CD14-positive monocyte (primary cell): ENCODE measurements at regions not wholly inside any gene's neighbourhood (a gene's known extent, or its start where the extent isn't known, plus 50 kb on each side); places are given as distances from the start of the nearest gene placed in this dataset.

Source experiments
- DNase-seq, 3 donors: peaks; one replicate each; pipeline ENCODE4 v3.0.0-alpha.2; 2011 to 2022
- H2AFZ ChIP-seq: 2 replicates; pipeline ENCODE4 v1.6.0; 2012; ENCODE audit warnings: mild to moderate bottlenecking, low read depth, low read length, inconsistent platforms; ENCODE audit not compliant: insufficient read depth, poor library complexity, severe bottlenecking
- H3K27ac ChIP-seq, 2 donors: 1 replicate in 1 of 2; 2 replicates in 1 of 2; pipeline ENCODE4 v1.5.1; 2012 to 2013; ENCODE audit warnings: low read length in 2 of 2, control low read depth in 1 of 2, inconsistent platforms in 1 of 2, low read depth in 1 of 2, mild to moderate bottlenecking in 1 of 2
- H3K27me3 ChIP-seq, 2 donors: one replicate each; pipeline versions ENCODE4 v1.6.0 to v1.6.1; 2011 to 2013; ENCODE audit warnings: low read length in 2 of 2; ENCODE audit not compliant: control insufficient read depth in 2 of 2, insufficient read depth in 2 of 2
- H3K36me3 ChIP-seq, 2 donors: replicated peaks in 1 of 2; 1 replicate in 1 of 2; 2 replicates in 1 of 2; pipeline versions ENCODE4 v1.5.1 to v1.6.1; 2012 to 2013; ENCODE audit warnings: low read length in 2 of 2, control low read depth in 1 of 2, inconsistent platforms in 1 of 2, mild to moderate bottlenecking in 1 of 2; ENCODE audit not compliant: insufficient read depth in 2 of 2, control insufficient read depth in 1 of 2
- H3K4me1 ChIP-seq, 2 donors: 1 replicate in 1 of 2; 2 replicates in 1 of 2; pipeline versions ENCODE4 v1.5.1 to v1.6.1; 2012 to 2013; ENCODE audit warnings: low read length in 2 of 2, control low read depth in 1 of 2, inconsistent platforms in 1 of 2, mild to moderate bottlenecking in 1 of 2, moderate library complexity in 1 of 2; ENCODE audit not compliant: insufficient read depth in 2 of 2, control insufficient read depth in 1 of 2
- H3K4me2 ChIP-seq: replicated peaks from 2 replicates; pipeline ENCODE3; 2012; ENCODE audit warnings: low read length, moderate library complexity, mild to moderate bottlenecking; ENCODE audit not compliant: poor library complexity, severe bottlenecking; ENCODE audit errors: extremely low read depth
- H3K4me3 ChIP-seq, 3 experiments: fragments of 200-600 bp in 1 of 3; sonication (generic) in 1 of 3; replicated peaks in 1 of 3; 1 replicate in 2 of 3; 2 replicates in 1 of 3; pipeline ENCODE4 v1.5.1; 2011 to 2013; ENCODE audit warnings: low read length in 3 of 3, mild to moderate bottlenecking in 3 of 3, control low read depth in 2 of 3, low read depth in 2 of 3, inconsistent platforms in 1 of 3, moderate library complexity in 1 of 3
- H3K79me2 ChIP-seq: 2 replicates; pipeline ENCODE4 v1.6.0; 2012; ENCODE audit warnings: mild to moderate bottlenecking, control low read depth, inconsistent platforms, low read length, moderate library complexity; ENCODE audit not compliant: insufficient read depth
- H3K9ac ChIP-seq: 2 replicates; pipeline ENCODE4 v1.6.0; 2017; ENCODE audit warnings: low read length, mild to moderate bottlenecking; ENCODE audit not compliant: insufficient read depth, poor library complexity, severe bottlenecking
- H3K9me3 ChIP-seq, 2 donors: replicated peaks in 1 of 2; 1 replicate in 1 of 2; 2 replicates in 1 of 2; pipeline versions ENCODE4 v1.5.1 to v1.6.1; 2012 to 2013; ENCODE audit warnings: low read length in 2 of 2, control low read depth in 1 of 2; ENCODE audit not compliant: control insufficient read depth in 1 of 2, insufficient read depth in 1 of 2
- H4K20me1 ChIP-seq: 2 replicates; pipeline ENCODE4 v1.6.0; 2012; ENCODE audit warnings: mild to moderate bottlenecking, low read length, control low read depth, moderate library complexity; ENCODE audit not compliant: insufficient read depth
- H3K27ac Mint-ChIP-seq, 7 donors: one replicate each; pipeline ENCODE4 v1.8.0; 2020; ENCODE audit warnings: mild to moderate bottlenecking in 7 of 7, mixed read lengths in 7 of 7, moderate library complexity in 6 of 7, inconsistent platforms in 2 of 7
- H3K27me3 Mint-ChIP-seq, 3 donors: one replicate each; pipeline ENCODE4 v1.8.0; 2021 to 2022; ENCODE audit warnings: low read depth in 3 of 3, mild to moderate bottlenecking in 3 of 3, mixed read lengths in 3 of 3, moderate library complexity in 3 of 3, inconsistent platforms in 1 of 3
- H3K36me3 Mint-ChIP-seq, 2 donors: one replicate each; pipeline ENCODE4 v1.8.0; 2020; ENCODE audit warnings: mixed read lengths in 2 of 2, inconsistent platforms in 1 of 2, mild to moderate bottlenecking in 1 of 2
- H3K4me1 Mint-ChIP-seq: one replicate; pipeline ENCODE4 v1.8.0; 2020; ENCODE audit warnings: mild to moderate bottlenecking, mixed read lengths
- H3K4me3 Mint-ChIP-seq, 2 donors: one replicate each; pipeline ENCODE4 v1.8.0; 2020; ENCODE audit warnings: mild to moderate bottlenecking in 2 of 2, mixed read lengths in 2 of 2, moderate library complexity in 1 of 2
- H3K9me3 Mint-ChIP-seq, 7 donors: one replicate each; pipeline ENCODE4 v1.8.0; 2020 to 2022; ENCODE audit warnings: mixed read lengths in 7 of 7, mild to moderate bottlenecking in 6 of 7, moderate library complexity in 6 of 7, inconsistent platforms in 2 of 7
- CTCF ChIP-seq: fragments of 200-600 bp; IDR thresholded peaks from one replicate; pipeline ENCODE4 v1.8.0; 2022; ENCODE audit warnings: antibody characterized with exemption, mild to moderate bottlenecking
- WGBS: methylation state at CpG from one replicate; pipeline ENCODE4 v1.1.5; 2013; ENCODE audit warnings: missing lambda C conversion rate; ENCODE audit not compliant: insufficient coverage; 5-methylcytosine and 5-hydroxymethylcytosine counted together
- intact Hi-C, 2 donors: fragments of 100-400 bp; cut with micrococcal nuclease; formaldehyde crosslinking; loops; one replicate each; pipeline versions ENCODE4 v1.15.0 to v1.15.1; 2023

GRCh38 chr2:57798346-57798745, 248.3 kb upstream of the VRK2 start:
- H3K4me3 Mint-ChIP-seq = no peak overlapping the region
- H3K9me3 ChIP-seq = peaks cover 0 to 10% of the 10 kb centered on the region in 2 donors
- no peak for TF ChIP-seq CTCF
- H3K4me2 ChIP-seq = no peak overlapping the region
- no peak overlapping the region for H3K27ac Mint-ChIP-seq
- H3K27ac ChIP-seq = no peak overlapping the region
- no peaks in the 10 kb centered on the region for H3K27me3 ChIP-seq
- H3K9ac ChIP-seq = no peak overlapping the region
- no peak overlapping the region for H2AFZ ChIP-seq
- H3K36me3 Mint-ChIP-seq = no peaks in the 10 kb centered on the region
- intact Hi-C loops = no loop called here
- H3K36me3 ChIP-seq = no peaks in the 10 kb centered on the region
- H3K79me2 ChIP-seq = no peaks in the 10 kb centered on the region
- H4K20me1 ChIP-seq = no peaks in the 10 kb centered on the region
- no peaks in the 10 kb centered on the region for H3K4me1 Mint-ChIP-seq
- H3K9me3 Mint-ChIP-seq = peaks cover under 1 to 16% (median 9%) of the 10 kb centered on the region in 7 donors
- peaks cover 0 to 4% (median 0%) of the 10 kb centered on the region in 3 donors for H3K27me3 Mint-ChIP-seq
- DNase-seq = no peak
- no peaks in the 10 kb centered on the region for H3K4me1 ChIP-seq
- no peak overlapping the region for H3K4me3 ChIP-seq

GRCh38 chr2:57802243-57802642, 244.4 kb upstream of the VRK2 start:
- no peak overlapping the region for H3K4me3 Mint-ChIP-seq
- intact Hi-C loops = no loop called here
- H3K9me3 Mint-ChIP-seq = peaks cover 0 to 13% (median 6%) of the 10 kb centered on the region in 7 donors
- Histone ChIP-seq H4K20me1 (no peaks in the 10 kb centered on the region), H3K4me2 (no peak overlapping the region), H3K27me3 (no peaks in the 10 kb centered on the region), H3K36me3 (no peaks in the 10 kb centered on the region), H3K4me3 (no peak overlapping the region), H3K9me3 (peaks cover 0 to 4% of the 10 kb centered on the region in 2 donors), H3K27ac (no peak overlapping the region), H2AFZ (no peak overlapping the region), H3K79me2 (no peaks in the 10 kb centered on the region), H3K4me1 (no peaks in the 10 kb centered on the region), H3K9ac (no peak overlapping the region)
- H3K4me1 Mint-ChIP-seq = no peaks in the 10 kb centered on the region
- H3K36me3 Mint-ChIP-seq = no peaks in the 10 kb centered on the region
- TF ChIP-seq CTCF = no peak
- H3K27me3 Mint-ChIP-seq = peaks cover 0 to 4% (median 0%) of the 10 kb centered on the region in 3 donors
- no peak for DNase-seq
- H3K27ac Mint-ChIP-seq = no peak overlapping the region
- 98% methylated on average over 8 of the region's 14 CpGs for WGBS
